WTC11 (cell line): ENCODE measurements at regions not wholly inside any gene's neighbourhood (a gene's known extent, or its start where the extent isn't known, plus 50 kb on each side); places are given as distances from the start of the nearest gene placed in this dataset.

Experiments
- MAX ChIP-seq: sonication (generic); formaldehyde crosslinking; IDR thresholded peaks from 2 replicates; pipeline ENCODE4 v1.8.0; 2022; ENCODE audit warnings: mild to moderate bottlenecking, missing genetic modification reagents
- NR2C2 ChIP-seq: sonication (generic); formaldehyde crosslinking; IDR thresholded peaks from 2 replicates; pipeline ENCODE4 v1.8.0; 2022; ENCODE audit warnings: mild to moderate bottlenecking, missing genetic modification reagents

- TF ChIP-seq NR2C2 (CRISPR knock-in tag): no peak
- TF ChIP-seq MAX (CRISPR knock-in tag): no peak
These were observed 306.4 kb downstream of the TSN start for GRCh38 chr2:122061831-122062230.
